Midbrain (tissue), 1 donor: ENCODE measurements at regions not wholly inside any gene's neighbourhood (a gene's known extent, or its start where the extent isn't known, plus 50 kb on each side); places are given as distances from the start of the nearest gene placed in this dataset.
"Not testable (repeated sequence)": the region's sequence is repeated elsewhere in the genome, so short reads cannot be mapped to it uniquely, and the experiment has no call there.

Experiments
- DNase-seq: peaks from one replicate; lab custom pipeline; 2025; lab: John Stamatoyannopoulos, UW

DNA sequence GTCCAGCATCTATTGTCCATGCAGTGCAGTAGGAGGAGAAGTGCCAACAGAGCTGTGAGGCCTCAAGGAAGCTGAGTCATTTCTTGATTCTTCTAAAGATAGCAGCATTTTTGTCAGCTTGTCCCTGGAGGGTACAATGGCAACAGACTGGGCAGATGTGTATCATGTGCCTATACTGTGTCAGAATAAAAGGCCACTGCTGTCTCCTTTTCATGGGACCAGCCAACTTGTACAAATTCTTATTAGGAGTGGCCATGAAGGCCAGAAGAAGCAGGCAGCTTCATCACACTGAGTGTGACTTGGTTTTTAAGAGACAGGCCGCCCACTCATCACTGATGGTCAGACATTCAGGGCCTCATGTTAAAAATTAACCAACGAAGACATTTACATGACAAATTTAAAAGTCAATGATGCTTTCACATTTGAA is 185.0 kb upstream of the FAM241A start:
- no peak for DNase-seq

DNA sequence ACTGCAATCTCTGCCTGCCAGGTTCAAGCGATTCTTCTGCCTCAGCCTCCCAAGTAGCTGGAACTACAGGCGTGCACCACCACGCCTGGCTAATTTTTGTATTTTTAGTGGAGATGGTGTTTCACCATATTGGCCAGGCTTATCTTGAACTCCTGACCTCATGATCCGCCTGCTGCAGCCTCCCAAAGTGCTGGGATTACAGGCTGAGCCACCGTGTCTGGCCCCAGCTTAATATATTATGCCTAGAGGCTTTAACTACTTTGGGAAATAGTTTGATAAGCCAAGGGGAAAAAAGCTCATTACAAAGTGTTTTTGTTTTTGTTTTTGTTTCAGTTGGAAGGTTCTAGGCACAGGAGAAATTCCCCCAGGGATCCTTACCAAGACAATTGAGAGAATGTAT is 184.2 kb upstream of the FAM241A start:
- not testable (repeated sequence) for DNase-seq

DNA sequence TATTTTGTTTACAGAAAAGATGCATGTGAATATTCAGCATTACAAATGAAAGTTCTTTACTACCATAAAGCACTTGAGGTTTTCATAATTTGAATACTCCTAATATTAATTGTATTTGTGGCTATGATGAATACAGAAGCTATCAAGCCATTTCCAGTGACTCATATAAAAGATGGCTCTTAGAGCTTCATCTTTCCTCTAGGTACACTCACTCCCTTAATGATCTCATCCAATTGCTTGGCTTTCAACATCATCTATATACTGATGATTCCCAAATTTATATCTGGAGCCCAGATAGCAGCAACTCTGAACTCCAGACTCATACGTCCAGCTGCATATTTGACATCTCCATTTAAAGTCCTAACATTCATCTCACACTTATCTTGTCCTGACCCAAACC is 183.4 kb upstream of the FAM241A start:
- DNase-seq, result no peak

DNA sequence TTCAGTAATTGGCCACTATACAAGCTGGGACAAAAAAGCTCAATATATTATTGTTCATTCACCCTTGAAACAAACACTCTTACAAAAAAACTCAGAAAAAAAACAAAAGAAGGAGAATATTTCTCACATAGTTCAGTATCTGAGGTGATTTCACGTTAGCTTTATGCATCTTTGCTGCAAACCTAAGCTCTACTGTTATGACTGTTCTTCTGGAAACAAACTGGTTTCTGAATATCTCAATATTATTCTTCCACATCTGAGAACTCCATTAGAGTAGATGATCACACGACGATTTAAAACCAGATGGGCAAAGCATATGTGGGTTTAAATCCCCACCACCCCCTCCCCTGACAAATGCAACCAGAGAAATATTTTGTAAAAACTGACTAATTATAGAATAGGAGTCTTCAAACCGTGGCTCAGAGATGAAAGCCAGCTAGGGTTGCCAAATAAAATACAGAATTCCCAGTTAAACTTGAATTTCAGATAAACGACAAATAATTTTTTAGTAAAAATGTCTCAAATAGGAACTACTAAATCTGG is 182.0 kb upstream of the FAM241A start:
- DNase-seq, result no peak

DNA sequence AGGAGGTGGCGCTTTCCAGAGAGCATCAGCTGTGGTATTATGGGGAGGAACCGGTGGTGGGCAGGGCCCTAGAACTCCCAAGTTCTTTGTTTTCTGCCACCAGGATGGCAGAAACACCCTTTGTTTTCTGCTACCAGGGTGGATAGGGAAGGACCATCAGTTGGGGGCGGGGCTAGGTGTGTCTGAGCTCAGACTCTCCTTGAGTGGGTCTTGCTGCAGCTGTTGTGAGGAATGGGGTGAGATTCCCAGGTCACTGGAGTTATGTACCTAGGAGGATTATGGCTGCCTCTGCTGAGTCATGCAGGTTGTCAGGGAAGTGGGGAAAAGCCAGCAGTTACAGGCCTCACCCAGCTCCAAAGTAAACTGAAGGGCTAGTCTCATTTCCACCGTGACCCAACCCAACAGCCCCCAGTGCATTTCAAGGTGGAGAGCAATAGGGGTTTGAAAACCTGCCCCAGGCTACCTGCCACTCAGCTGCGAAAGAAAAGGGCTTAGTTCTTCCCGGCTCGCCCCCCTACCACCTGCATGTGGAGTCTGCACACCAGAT is 167.8 kb upstream of the FAM241A start:
- DNase-seq, result no peak

DNA sequence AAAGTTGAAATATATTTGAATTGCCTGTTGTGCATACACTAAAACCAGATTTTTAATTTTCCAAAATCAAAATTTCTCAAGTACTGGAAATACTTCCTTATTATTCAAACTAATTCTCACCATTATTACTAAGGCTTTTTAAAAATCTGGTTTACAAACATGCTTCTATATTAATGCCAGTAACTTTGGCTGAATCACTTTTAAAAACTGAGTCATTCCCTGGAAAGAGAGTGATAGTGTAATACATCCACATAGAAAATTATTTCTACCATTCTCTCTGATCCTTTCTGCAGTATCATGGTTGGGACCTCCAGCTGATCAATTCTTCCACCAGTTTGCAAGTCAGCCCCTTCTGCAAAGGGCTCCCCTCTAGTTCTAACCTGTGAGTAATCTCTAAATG is 165.3 kb upstream of the FAM241A start:
- DNase-seq, result no peak

DNA sequence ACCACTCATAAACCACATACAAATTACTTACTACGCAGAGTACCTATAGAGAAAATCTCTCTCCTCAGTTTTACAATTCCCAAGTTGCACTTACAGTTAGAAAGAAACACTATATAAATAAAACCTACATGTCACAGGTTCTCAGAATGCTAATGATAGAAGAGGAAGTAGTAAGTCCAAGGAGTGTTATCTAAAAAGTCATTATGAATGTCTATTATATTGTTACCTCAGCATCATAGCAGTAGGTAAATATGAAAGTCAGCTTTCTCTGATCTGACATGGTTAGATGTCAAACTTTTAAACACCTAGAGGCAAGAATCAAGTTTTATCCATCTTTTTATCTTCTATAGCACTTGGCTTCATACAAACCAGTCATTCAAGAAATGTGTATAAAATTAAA is 163.2 kb upstream of the FAM241A start:
- DNase-seq, result no peak

DNA sequence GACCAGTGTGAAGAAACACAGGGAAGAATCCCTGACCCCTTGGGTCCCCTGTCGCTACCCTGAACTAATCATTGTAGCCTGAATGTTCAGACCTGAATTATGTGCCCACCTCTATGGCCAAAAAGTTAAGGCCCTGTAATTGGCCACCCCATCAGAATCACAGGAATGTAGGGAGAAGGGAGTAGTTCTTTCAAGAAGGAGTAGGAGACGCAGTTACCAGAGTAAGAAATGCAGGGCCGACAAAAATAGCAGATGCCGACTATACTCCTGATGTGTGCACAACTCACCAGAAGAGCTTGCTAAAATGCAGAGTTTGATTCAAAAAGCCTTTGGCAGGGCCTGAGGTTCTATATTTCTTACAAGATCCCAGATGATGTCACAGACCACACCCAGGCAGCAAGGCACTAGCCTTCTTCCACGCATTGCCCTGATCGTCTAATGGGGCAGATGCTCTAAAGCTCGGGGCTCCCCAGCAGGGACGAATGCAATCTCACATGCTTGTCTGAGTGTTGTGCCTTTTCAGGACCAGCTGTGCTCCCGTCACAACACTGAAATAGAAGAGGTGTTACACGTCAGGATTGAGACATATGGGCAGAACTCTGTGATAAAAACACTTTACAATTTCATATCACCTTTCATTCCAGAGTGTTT is 161.0 kb upstream of the FAM241A start:
- no peak for DNase-seq

DNA sequence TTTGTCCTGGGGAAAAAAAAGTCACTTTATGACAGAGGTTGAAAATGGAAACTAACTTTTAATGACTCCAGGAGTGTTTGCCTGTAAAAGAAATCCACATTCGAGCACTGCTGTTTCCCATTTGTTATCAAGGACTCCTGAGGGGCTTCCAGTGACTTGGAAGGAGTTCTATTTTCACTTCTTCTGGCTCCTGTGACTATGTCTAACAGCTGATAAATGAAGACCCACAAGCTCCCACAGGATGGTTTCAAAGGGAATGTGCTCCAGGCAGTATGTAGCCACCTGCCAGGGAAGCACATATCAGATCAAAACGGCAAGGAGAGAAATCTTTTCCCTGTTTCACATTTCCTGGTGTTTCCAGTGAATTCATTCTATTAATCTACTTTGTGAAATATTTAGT is 159.8 kb upstream of the FAM241A start:
- no peak for DNase-seq

DNA sequence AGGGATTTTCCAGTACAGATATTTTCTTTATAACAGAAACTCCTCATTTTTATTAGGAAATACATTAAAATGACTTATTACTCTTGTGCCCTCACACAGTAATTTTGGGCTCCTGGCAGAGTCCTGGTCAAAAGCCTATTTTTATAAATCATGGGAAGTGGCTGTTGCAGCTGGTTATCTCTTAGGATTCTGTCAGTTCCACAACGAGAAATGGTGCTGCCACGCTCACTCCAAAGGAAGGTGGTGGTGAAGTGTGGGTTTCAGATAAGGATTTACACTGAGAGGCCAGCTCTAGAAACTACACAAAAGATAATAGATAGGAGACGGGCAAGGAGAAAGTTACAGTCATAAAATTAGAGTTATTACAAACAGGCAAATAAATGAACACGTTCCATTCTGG is 159.2 kb upstream of the FAM241A start:
- DNase-seq, result no peak

DNA sequence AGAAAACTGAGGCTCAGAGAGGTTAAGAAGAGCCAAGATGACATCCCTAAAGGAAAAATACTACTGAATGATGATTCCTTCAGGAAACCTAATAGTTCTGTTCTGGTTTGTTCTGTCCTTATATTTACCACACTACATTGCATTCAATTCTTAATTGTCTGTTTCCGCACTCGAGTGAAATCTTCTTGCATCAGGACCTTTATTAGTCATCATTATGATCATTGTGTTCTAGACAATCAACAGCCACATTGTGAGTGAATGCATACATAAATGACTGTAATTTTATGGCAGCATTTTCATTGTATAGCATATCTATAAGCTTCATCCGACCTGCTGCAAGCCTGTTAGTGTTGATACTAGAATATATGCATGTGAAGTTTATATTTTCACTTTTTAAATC is 156.7 kb upstream of the FAM241A start:
- no peak for DNase-seq

DNA sequence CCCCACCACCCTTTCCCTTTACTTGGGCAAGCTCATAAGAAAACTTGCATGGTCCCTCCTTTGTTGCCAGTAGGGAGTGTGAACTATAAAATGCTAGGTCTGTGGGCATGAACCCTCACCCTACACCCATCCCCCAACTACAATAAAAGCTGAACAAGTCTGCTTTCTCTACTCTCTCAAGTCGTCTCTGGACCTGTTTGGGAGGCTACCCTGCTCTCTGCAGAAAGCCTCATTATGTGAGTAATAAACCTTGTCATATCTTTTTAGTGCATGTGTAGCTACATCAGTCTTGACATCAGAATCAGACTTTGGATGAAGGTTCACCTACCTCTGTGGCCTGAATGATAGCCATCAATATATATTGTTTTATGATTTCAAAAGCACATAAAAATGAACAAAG is 155.4 kb upstream of the FAM241A start:
- no peak for DNase-seq

DNA sequence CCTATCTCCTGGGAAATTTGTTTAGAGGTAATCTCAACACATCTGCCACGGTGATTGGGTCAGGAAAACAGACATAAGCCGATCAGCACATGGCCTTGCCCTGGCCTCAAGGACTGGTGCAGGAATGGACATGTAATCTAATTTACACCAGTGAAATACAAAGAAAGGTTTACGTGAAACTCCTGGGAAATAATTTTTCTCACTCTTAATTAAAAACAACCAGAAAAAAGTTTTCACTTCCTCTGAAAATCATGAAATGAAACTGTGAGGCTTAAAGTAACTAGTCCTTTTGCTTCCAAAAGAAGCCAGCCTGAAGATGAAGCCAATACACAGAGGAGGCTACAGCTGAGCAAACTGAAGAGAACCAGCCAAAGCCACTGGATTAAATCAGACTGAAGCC is 154.1 kb upstream of the FAM241A start:
- DNase-seq, result no peak

DNA sequence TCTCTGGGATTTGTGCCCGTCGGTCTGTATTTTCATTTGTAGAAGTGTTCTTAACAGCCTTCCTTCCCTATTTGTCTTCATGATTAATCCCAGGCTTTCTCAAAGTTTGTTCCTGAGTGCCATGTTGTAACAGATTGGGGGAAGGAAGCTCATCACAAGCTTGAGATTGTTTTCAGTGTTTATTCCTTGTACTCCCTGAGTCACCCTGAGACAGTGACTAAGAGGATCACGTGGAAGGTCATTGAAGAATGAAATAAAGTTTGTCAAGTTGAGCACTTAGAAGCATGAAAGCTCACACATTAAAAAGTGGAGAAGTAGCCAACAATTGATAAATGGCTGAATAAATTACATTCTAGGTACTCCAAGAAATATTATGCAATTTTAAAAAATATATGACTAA is 153.5 kb upstream of the FAM241A start:
- no peak for DNase-seq

DNA sequence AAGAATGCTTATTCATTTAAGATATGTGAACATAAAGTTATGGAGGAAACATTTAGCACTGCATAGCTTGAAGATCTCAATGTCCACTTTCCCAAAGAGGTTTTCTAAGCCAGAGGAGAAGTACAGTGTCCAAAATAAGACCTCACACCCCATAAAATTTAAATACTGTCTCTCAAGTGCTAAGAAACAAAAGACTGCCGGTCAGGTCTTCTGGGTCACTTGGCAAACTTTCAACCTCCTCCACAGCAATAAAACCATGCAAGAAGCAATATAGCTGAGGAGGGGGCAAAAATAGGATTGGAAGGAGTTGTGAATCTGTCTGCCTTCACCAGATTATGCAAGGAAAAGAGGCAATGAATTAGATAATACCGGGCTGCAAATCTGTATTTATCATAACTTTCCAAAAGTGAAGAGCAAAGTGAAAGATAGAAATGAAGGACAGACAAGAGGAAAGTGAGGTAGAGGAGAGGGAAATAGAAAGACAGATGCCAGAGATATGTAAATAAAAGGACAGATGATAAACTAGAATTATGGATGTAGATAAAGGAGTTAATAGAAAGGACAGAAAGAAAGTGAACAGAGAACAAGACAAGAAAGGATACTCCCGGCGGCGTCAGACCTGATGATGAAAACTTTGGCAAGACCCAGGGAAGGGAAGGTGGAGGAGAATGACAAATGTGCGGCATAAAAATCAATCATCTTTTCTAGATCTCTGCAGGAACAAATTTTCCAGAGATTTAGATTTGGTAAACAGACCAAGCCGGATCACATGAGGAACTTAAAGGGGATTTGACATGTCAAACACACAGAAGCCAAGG is 152.7 kb upstream of the FAM241A start:
- no peak for DNase-seq

DNA sequence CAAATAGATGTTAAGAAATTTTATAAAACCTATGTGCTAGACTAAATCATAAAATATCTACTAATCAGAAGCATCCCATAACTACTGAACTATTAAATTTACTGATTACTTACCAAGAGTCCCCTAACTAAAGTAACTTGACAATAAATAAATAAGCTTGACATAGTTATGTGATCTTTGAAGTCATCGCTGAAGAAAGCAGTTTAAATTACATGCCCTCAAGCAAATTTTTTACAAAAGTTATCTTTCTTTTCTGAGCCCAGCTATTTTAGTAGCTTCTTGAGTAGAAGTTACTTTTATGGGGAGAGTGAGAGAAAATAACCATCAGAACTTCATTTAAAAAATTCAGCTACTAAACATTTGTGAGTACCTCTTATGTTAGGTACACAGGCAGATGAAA is 150.9 kb upstream of the FAM241A start:
- no peak for DNase-seq

DNA sequence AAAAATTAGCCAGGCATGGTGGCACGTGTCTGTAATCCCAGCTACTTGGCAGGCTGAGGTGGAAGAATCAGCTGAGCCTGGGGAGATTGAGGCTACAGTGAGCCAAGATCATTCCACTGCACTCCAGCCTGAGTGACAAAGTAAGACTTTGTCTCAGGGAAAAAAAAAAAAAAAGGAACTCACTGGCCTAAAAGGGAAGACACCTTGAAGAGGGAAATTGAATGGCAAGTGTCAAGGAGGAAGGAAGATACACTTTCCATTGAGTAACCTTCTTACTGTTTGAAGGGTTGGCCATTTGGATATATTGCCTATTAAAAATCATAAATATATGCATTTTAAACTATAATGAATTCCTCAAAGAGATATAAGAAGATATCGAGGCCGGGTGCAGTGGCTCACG is 147.5 kb upstream of the FAM241A start:
- DNase-seq, result no peak

DNA sequence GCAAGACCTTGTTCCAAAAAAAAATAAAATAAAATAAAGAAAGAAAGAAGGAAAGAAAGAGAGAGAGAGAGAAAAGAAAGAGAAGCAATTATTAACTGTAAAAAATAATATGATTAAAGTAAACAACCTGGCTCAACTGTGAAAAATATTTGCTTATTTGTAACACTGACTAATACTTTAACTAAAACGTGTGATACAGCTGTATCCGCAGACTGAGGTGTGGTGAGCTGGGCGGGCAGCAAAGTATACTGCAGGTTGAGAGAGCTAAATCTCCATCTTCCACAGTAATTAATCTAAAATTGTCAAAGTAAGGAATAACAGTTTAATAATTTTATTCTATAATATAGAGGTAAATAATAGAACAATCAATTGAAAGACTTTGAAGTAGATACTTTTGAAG is 145.5 kb upstream of the FAM241A start:
- DNase-seq, result no peak

DNA sequence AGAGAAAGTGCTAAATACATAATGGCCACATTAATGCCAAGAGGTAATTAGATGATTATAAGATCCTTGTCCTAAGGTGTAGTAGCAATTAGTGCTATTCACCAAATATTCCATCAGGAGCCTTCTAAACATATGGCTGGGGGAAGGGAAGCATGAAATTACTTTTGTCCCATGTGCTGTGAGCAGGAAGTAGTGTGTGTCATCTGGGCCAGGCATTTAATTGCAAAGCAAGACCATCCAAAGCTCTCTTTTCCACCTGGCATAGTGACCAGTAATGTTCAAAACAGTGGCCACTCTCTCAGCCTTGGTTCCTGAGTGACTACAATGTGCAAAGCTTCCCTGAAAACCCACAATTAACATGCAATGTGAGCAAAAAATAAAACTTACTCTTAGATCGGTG is 144.2 kb upstream of the FAM241A start:
- DNase-seq, result no peak

DNA sequence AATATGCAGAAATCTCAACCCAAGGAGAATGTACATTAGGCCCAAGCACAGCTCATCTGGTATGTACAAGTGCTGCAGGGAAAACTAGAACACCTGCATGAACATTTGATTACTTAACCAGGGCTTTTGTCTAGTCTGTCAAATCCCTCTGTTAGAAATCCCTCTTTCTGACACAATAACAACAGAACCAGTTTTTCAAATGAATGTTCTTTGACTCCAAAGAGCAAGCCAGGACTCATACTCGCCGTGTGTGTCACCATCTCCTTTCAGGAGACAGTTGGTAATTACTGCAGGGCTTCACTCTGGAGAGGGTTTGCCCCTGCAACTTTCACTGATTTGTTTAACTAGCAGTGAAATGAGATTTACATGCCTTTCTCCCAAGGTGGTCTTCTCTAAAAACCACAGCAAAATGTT is 143.0 kb upstream of the FAM241A start:
- no peak for DNase-seq

DNA sequence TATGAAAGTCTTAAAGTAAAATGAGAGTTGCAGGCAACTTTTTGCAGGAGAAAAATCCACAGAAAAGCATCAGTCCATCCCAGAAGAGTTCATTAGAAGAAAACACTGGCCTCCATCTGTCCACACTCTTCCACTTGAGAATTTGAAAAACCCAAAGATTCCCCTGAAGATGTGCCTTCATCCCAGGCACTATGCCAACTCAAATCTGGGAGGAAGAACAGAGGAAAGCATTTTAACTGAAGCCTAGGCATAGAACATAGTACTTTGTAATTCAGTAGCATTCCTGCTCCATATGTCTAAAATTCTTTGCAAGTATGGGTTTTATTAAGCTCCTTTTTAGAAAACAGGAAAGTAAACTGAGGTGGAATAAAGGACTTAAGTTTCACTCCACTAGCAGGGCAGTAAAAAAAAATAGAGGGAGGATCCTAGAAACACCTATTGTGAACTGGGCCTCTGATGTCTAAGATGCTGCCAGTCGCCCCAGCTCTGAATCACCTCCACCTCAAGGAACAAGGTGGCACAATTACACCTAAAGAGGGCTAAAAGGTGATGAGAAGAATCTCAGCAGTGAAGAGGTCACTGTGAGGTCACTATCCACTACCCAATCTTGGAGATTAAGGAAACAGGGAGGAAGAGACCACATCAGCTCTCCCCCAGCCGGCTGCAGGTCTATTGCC is 141.9 kb upstream of the FAM241A start:
- DNase-seq, result no peak

DNA sequence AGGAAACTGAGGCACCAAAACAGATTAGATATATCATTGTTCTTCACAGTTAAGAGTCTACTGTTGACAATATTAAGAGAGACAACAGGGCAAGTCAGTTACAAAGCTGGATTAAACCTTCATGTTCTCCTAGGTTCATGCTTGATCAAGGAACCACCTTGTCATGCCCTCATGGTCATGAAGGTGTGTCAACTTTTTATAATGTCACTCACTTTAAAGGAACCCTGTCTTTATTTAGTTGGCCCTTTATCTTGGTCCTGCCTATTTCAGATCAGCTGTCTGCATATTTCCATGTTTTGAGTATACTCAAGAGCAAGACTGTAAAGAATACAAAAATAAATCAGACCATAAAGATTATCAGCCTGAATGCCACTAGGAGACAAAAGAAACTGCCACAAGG is 140.2 kb upstream of the FAM241A start:
- DNase-seq, result no peak

DNA sequence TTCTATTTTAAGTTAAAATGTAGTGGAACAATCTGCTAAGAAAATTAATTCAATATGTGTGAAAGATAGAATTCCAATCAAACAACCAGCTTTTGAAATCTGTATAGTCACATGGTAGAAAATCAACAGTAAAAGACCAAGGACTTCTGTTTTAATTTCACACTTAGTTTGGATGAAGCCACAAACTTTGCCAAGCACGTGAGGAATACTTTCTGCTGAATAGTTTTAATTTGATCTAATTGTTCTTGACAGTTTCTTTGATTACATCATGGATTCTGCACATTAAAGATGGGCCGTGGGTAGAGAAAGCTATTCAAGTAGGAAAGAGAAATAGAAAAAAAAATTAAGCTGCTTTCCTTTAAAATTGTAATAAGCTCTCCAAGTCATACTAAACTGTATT is 137.9 kb upstream of the FAM241A start:
- DNase-seq, result no peak
